Liver (tissue), 8 donors: ENCODE measurements at regions not wholly inside any gene's neighbourhood (a gene's known extent, or its start where the extent isn't known, plus 50 kb on each side); places are given as distances from the start of the nearest gene placed in this dataset.
A peak's percentile ranks its signal among the peaks of the same experiment; 100 is the strongest.

Experiments used
- DNase-seq: peaks from one replicate; pipeline ENCODE4 v3.0.0-alpha.2; 2017; ENCODE audit warnings: low spot score
- H3K27ac ChIP-seq, 2 donors: one replicate each; pipeline ENCODE4 v1.7.0; 2013; ENCODE audit warnings: inconsistent platforms in 2 of 2, low read length in 2 of 2, control low read depth in 1 of 2, low read depth in 1 of 2, mild to moderate bottlenecking in 1 of 2
- H3K27me3 ChIP-seq, 4 donors: one replicate each; pipeline versions ENCODE4 v1.6.1 to v1.7.0; 2013; ENCODE audit warnings: low read length in 3 of 4, inconsistent platforms in 1 of 4, mild to moderate bottlenecking in 1 of 4, moderate library complexity in 1 of 4; ENCODE audit not compliant: control insufficient read depth in 4 of 4, insufficient read depth in 4 of 4
- H3K36me3 ChIP-seq, 4 donors: one replicate each; pipeline versions ENCODE4 v1.6.1 to v1.7.0; 2013; ENCODE audit warnings: low read length in 3 of 4, mild to moderate bottlenecking in 3 of 4, low read depth in 1 of 4, moderate library complexity in 1 of 4; ENCODE audit not compliant: control insufficient read depth in 4 of 4, insufficient read depth in 3 of 4
- H3K4me1 ChIP-seq, 4 donors: one replicate each; pipeline versions ENCODE4 v1.6.1 to v1.7.0; 2013; ENCODE audit warnings: low read length in 3 of 4, mild to moderate bottlenecking in 3 of 4, moderate library complexity in 1 of 4; ENCODE audit not compliant: control insufficient read depth in 4 of 4, insufficient read depth in 4 of 4
- H3K4me3 ChIP-seq, 3 donors: one replicate each; pipeline versions ENCODE4 v1.6.1 to v1.7.0; 2013; ENCODE audit warnings: low read length in 3 of 3, control low read depth in 1 of 3, low read depth in 1 of 3, mild to moderate bottlenecking in 1 of 3
- H3K9ac ChIP-seq, 2 donors: one replicate each; pipeline ENCODE4 v1.7.0; 2013; ENCODE audit warnings: low read length in 2 of 2, mild to moderate bottlenecking in 2 of 2, moderate library complexity in 2 of 2, control low read depth in 1 of 2, low read depth in 1 of 2
- H3K9me3 ChIP-seq, 4 donors: one replicate each; pipeline versions ENCODE4 v1.6.1 to v1.7.0; 2013; ENCODE audit warnings: low read length in 3 of 4; ENCODE audit not compliant: control insufficient read depth in 4 of 4
- EGR1 ChIP-seq, 2 donors: IDR thresholded peaks; 2 replicates each; pipeline ENCODE4 v1.6.1; 2016 to 2018; ENCODE audit warnings: antibody characterized with exemption in 2 of 2, low read depth in 2 of 2
- FOXA2 ChIP-seq: IDR thresholded peaks from 2 replicates; pipeline ENCODE4 v1.6.1; 2016; ENCODE audit warnings: antibody characterized with exemption
- GABPA ChIP-seq, 2 donors: IDR thresholded peaks in 1 of 2; conservative IDR thresholded peaks in 1 of 2; 2 replicates each; pipeline ENCODE4 v1.6.1; 2016; ENCODE audit warnings: antibody characterized with exemption in 2 of 2, mild to moderate bottlenecking in 1 of 2, moderate library complexity in 1 of 2
- HNF4A ChIP-seq, 2 donors: conservative IDR thresholded peaks; 2 replicates each; pipeline ENCODE4 v1.6.1; 2016; ENCODE audit warnings: antibody characterized with exemption in 2 of 2, mild to moderate bottlenecking in 2 of 2
- MAX ChIP-seq: IDR thresholded peaks from 2 replicates; pipeline ENCODE4 v1.6.1; 2016; ENCODE audit warnings: antibody characterized with exemption
- RAD21 ChIP-seq, 2 donors: IDR thresholded peaks; 2 replicates each; pipeline ENCODE4 v1.6.1; 2016; ENCODE audit warnings: antibody characterized with exemption in 2 of 2, mild to moderate bottlenecking in 2 of 2
- RXRA ChIP-seq, 2 donors: IDR thresholded peaks; 2 replicates each; pipeline ENCODE4 v1.6.1; 2017 to 2018; ENCODE audit warnings: antibody characterized with exemption in 2 of 2, mild to moderate bottlenecking in 1 of 2
- SP1 ChIP-seq: IDR thresholded peaks from 2 replicates; pipeline ENCODE4 v1.6.1; 2018; ENCODE audit warnings: antibody characterized with exemption, mild to moderate bottlenecking
- TAF1 ChIP-seq: conservative IDR thresholded peaks from 2 replicates; pipeline ENCODE4 v1.6.1; 2016; ENCODE audit warnings: antibody characterized with exemption, mild to moderate bottlenecking
- YY1 ChIP-seq: IDR thresholded peaks from 2 replicates; pipeline ENCODE4 v1.6.1; 2016; ENCODE audit warnings: antibody characterized with exemption, mild to moderate bottlenecking
- WGBS: extraction: QIAGEN DNeasy Blood & Tissue Kit; methylation state at CpG from one replicate; pipeline ENCODE4 v1.1.7; 2013; 5-methylcytosine and 5-hydroxymethylcytosine counted together
- TF ChIP-seq, protein P1 (sequence below): IDR thresholded peaks from 2 replicates; pipeline ENCODE4 v1.6.1; 2016; ENCODE audit warnings: antibody characterized with exemption
- TF ChIP-seq, protein P2 (sequence below): fragments of 150-350 bp; IDR thresholded peaks from 2 replicates; pipeline ENCODE4 v1.5.1; 2017; ENCODE audit warnings: improper control_type of control experiment, low read depth, low read length; ENCODE audit not compliant: missing input control
- donor health status: healthy.
- donor health status: healthy.
- donor health status: healthy.
- donor health status: healthy.
- donor health status: healthy.

DNA sequence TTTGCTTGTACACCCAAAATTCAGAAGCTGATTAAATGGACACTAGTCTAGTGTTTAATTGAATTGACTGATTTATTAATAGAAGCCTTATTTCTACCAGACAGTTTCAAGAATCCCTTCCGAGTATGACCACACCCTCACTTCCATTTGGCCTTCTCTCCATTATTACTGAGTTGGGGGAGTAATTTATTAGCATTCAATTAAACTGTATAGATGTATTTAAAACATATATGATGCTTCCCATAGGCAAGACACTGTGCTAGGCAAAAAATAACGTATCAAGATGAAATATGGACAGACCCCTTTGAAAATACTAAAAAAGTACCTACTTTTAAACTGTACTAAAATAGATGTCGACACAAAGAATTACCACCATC lies 112.9 kb upstream of the PHACTR1 start (continued):
- TF ChIP-seq, protein P1, sequence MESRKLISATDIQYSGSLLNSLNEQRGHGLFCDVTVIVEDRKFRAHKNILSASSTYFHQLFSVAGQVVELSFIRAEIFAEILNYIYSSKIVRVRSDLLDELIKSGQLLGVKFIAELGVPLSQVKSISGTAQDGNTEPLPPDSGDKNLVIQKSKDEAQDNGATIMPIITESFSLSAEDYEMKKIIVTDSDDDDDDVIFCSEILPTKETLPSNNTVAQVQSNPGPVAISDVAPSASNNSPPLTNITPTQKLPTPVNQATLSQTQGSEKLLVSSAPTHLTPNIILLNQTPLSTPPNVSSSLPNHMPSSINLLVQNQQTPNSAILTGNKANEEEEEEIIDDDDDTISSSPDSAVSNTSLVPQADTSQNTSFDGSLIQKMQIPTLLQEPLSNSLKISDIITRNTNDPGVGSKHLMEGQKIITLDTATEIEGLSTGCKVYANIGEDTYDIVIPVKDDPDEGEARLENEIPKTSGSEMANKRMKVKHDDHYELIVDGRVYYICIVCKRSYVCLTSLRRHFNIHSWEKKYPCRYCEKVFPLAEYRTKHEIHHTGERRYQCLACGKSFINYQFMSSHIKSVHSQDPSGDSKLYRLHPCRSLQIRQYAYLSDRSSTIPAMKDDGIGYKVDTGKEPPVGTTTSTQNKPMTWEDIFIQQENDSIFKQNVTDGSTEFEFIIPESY, result no peak
- TF ChIP-seq EGR1 (IDR thresholded peaks at IDR 0.05; ENCODE audit: low read depth in 2 of 2), result no peak

DNA sequence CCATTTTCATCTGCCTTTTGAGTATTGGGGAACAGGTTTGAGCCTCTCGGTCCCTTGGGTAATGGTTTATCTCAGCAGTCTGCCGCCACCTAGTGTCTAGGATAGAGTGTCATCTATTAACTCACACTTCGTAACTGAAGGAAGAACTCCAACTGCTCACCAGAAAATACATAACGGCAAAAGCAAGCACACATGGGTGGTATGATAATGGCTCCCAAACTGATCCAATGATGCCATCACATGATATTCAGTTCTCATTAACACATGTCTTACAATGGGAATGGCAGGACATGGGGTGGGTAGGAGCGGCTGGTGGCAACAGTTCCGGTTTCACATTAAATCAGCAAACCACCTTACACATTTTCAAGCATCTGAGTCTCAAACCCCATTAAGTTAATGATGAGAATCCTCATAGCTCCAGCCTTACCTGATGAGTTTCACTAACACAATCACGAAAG lies 110.7 kb upstream of the PHACTR1 start:
- no peak overlapping the region for H3K9ac ChIP-seq
- DNase-seq, result peak; percentile 43
- H3K4me3 ChIP-seq, result no peak overlapping the region
- H3K36me3 ChIP-seq, result no peaks in the 10 kb centered on the region
- H3K27me3 ChIP-seq, result no peaks in the 10 kb centered on the region
- peaks cover 0 to 7% (median 2%) of the 10 kb centered on the region in 4 donors for H3K4me1 ChIP-seq
- H3K27ac ChIP-seq, result no peak overlapping the region
- 37% methylated on average over 7 of the region's 7 CpGs for WGBS
- H3K9me3 ChIP-seq, result no peaks in the 10 kb centered on the region
- no peak for TF ChIP-seq YY1
- TF ChIP-seq, protein P2, sequence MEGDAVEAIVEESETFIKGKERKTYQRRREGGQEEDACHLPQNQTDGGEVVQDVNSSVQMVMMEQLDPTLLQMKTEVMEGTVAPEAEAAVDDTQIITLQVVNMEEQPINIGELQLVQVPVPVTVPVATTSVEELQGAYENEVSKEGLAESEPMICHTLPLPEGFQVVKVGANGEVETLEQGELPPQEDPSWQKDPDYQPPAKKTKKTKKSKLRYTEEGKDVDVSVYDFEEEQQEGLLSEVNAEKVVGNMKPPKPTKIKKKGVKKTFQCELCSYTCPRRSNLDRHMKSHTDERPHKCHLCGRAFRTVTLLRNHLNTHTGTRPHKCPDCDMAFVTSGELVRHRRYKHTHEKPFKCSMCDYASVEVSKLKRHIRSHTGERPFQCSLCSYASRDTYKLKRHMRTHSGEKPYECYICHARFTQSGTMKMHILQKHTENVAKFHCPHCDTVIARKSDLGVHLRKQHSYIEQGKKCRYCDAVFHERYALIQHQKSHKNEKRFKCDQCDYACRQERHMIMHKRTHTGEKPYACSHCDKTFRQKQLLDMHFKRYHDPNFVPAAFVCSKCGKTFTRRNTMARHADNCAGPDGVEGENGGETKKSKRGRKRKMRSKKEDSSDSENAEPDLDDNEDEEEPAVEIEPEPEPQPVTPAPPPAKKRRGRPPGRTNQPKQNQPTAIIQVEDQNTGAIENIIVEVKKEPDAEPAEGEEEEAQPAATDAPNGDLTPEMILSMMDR, result peak; percentile 75
- no peak for TF ChIP-seq MAX
- TF ChIP-seq TAF1, result no peak
- TF ChIP-seq RXRA (IDR thresholded peaks at IDR 0.05), result no peak
- peak; percentile 94 to 97 for TF ChIP-seq RAD21 (IDR thresholded peaks at IDR 0.05)
- no peak for TF ChIP-seq HNF4A (conservative IDR thresholded peaks at IDR 0.05)

- no peak for TF ChIP-seq GABPA (IDR thresholded peaks at IDR 0.05 in 1 of 2, conservative IDR thresholded peaks at IDR 0.05 in 1 of 2)
- TF ChIP-seq EGR1 (IDR thresholded peaks at IDR 0.05; ENCODE audit: low read depth in 2 of 2), result no peak
- TF ChIP-seq FOXA2, result no peak
- no peak for TF ChIP-seq SP1
- no peak for TF ChIP-seq RXRA (IDR thresholded peaks at IDR 0.05)
- TF ChIP-seq, protein P2, result no peak
- no peak for TF ChIP-seq HNF4A (conservative IDR thresholded peaks at IDR 0.05)
- TF ChIP-seq, protein P1, result no peak
- TF ChIP-seq TAF1, result no peak
- no peak for TF ChIP-seq YY1
- WGBS, result 75% methylated on average over 6 of the region's 6 CpGs
Observed at GRCh38 chr6:12606616-12607015, 110.0 kb upstream of the PHACTR1 start.

More at GRCh38 chr6:12606616-12607015, 110.0 kb upstream of the PHACTR1 start:
- Histone ChIP-seq H3K4me1 (peaks cover 0 to 7% (median 2%) of the 10 kb centered on the region in 4 donors), H3K27me3 (no peaks in the 10 kb centered on the region), H3K9ac (no peak overlapping the region), H3K4me3 (no peak overlapping the region), H3K27ac (no peak overlapping the region), H3K9me3 (no peaks in the 10 kb centered on the region), H3K36me3 (no peaks in the 10 kb centered on the region)
- no peak for DNase-seq
